AG10803 (cell line): ENCODE measurements at regions not wholly inside any gene's neighbourhood (a gene's known extent, or its start where the extent isn't known, plus 50 kb on each side); places are given as distances from the start of the nearest gene placed in this dataset.
A peak's percentile ranks its signal among the peaks of the same experiment; 100 is the strongest.

Experiments used
- DNase-seq: peaks from one replicate; pipeline ENCODE4 v3.0.0; 2010; ENCODE audit warnings: low read depth
- H3K4me3 ChIP-seq: 2 replicates; pipeline ENCODE4 v1.5.1; 2011; ENCODE audit warnings: mild to moderate bottlenecking, low read length, control low read depth
- TF ChIP-seq, protein P1 (sequence below): conservative IDR thresholded peaks from 2 replicates; pipeline ENCODE4 v1.5.1; 2011; ENCODE audit warnings: mild to moderate bottlenecking, low read length, control low read depth, inconsistent platforms

DNA sequence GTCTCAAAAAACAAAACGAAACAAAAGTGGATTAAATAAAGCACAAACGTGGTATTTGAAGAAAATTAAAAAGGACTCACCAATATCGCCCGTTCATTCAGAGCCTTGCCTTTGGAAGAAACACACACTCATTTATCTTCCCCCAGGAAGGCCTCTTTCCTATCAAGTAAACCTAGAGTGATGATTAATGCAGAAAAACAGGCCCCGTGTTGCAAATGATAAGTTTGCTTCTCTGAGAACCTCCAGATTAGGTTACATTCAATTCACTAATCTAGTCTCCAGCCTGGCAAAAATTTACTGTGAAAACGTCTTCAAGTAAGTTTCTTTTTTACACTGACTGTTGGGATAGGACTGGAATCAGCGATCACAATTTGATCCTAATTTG, 78.0 kb upstream of the C1GALT1 start:
- no peak overlapping the region for H3K4me3 ChIP-seq
- no peak for DNase-seq
- TF ChIP-seq, protein P1, sequence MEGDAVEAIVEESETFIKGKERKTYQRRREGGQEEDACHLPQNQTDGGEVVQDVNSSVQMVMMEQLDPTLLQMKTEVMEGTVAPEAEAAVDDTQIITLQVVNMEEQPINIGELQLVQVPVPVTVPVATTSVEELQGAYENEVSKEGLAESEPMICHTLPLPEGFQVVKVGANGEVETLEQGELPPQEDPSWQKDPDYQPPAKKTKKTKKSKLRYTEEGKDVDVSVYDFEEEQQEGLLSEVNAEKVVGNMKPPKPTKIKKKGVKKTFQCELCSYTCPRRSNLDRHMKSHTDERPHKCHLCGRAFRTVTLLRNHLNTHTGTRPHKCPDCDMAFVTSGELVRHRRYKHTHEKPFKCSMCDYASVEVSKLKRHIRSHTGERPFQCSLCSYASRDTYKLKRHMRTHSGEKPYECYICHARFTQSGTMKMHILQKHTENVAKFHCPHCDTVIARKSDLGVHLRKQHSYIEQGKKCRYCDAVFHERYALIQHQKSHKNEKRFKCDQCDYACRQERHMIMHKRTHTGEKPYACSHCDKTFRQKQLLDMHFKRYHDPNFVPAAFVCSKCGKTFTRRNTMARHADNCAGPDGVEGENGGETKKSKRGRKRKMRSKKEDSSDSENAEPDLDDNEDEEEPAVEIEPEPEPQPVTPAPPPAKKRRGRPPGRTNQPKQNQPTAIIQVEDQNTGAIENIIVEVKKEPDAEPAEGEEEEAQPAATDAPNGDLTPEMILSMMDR: no peak

DNA sequence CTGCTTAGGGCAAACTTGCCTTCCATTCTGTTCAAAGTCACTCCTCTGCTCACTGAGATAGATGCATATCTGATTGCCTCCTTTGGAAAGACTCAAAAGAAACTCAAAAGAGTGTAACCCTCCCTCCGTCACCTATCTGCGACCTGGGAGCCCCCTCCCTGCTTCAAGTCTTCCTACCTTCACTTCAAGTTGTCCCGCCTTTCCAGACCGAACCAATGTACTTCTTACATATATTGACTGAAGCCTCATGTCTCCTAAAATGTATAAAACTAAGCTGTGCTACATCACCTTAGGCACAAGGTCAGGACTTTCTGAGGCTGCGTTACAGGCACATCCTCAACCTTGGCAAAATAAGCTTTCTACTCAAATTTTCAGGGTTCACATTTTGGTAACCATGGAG, 77.4 kb upstream of the C1GALT1 start:
- no peak for DNase-seq
- no peak overlapping the region for H3K4me3 ChIP-seq
- TF ChIP-seq, protein P1: no peak

DNA sequence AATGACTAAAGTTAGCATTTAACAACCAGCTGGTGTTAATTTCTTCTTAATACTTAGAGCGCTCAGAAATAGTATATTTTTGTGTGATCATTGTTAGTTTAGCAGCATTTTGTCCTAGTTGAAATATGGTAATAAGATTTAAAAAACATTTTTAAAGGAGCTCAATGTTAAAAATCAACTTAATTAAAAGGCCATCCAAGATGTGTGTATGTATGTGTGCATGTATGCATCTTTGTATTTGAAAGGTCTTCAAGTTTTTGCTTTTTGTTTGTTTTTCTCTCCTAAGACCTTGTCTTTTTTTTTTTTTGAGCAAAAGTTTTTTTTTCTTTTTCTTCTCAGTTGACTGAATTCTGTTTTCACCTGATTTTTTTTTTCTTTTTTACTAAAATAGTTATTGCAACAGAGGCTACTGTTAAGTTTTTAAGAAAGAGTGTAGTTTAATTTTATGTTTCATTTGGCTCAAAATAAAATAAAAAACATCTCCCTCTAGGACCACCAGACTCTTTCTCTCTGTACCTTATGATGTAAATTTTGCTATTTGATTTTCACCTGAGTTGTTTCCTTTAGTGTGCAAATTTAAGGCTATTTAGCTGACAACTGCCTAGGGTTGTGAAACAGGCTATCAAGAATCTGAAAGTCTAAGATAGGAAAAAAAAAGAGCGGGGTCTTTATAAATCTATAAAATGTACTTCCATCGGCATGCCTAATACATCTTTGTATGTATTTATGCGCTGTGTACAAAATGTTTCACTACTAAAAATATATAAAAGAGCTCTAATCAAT, 76.4 kb upstream of the C1GALT1 start:
- H3K4me3 ChIP-seq: no peak overlapping the region
- TF ChIP-seq, protein P1: no peak
- DNase-seq: no peak

DNA sequence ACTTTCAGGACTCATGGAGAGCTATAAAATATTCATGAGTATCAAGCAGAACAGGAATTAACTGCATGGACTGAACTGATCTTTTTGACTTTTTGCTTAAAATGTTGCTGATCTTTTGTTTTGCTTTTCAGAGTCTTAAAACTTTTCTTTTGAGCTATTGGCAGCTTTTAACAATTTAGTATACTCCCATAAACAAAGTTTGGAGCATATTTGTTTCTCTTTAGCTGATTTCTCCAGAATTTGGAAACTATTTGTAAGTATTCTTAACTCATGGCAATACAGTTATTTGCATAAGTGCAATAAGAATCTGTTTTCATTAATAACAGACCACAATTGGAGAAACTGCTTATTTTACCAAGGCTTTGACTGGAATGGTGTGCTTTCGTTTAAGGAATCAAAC, 73.4 kb upstream of the C1GALT1 start:
- no peak for DNase-seq

DNA sequence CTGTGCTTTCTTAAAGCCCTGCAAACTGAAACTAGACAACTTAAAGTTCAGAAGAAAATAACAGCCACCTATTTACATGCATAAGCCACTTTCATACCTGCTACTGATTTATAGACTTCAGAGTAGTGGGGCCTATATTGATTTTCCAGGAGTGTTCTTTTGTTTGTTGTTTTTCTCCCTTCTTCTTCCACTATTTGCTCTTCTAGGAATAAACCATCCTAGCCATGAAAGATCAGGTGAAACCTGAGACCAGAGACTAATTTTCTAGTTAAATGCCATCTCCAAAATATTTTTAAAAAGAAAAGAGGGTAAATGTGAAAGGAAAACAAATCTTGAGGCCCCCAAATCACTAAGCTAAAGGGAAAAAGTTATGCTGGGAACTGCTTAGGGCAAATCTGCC, 72.4 kb upstream of the C1GALT1 start:
- no peak overlapping the region for H3K4me3 ChIP-seq
- no peak for DNase-seq
- TF ChIP-seq, protein P1: no peak

More for the DNA sequence above, 73.4 kb upstream of the C1GALT1 start:
- H3K4me3 ChIP-seq: no peak overlapping the region
- TF ChIP-seq, protein P1: no peak

DNA sequence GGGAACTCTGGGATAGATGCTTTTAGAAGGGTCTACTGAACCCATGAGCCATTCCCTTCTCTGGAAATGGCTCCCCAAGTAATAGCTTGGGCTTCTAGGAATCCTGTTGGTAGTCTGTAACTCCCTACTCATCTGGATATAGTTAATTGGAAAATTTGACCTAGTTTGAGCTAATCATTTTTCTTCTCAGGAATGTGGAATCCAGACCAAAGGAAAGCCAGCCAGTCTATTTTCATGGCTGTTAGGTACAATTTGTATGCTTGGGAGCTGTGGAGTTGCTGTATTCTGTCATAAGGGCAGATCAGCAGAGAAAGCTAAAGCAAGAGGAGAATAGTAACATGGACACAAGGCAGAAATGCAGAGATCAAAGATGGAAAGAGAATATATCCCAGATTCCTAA, 71.6 kb upstream of the C1GALT1 start:
- H3K4me3 ChIP-seq: no peak overlapping the region
- TF ChIP-seq, protein P1: no peak
- DNase-seq: peak; percentile 64

DNA sequence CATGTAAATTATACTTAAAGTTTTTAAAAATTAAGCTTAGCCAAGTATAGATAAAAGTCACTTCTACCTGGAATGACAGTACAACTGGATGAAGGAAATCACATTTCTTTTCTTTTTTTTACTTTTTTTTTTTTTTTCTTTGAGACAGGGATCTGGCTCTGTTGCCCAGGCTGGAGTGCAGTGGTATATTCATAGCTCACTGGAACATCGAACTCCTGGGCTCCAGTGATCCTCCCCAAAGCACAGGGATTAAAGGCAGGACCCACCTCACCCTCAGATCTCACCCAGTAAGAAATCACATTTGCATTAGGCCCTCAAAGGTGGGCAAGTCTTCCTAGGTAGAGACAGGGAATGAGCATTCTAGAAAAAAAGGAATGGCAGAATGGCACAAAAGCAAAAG, 69.5 kb upstream of the C1GALT1 start:
- no peak overlapping the region for H3K4me3 ChIP-seq

More for the DNA sequence above, 69.5 kb upstream of the C1GALT1 start:
- TF ChIP-seq, protein P1: no peak
- DNase-seq: no peak
